Breast epithelium (tissue), 3 donors: ENCODE measurements at regions not wholly inside any gene's neighbourhood (a gene's known extent, or its start where the extent isn't known, plus 50 kb on each side); places are given as distances from the start of the nearest gene placed in this dataset.

ENCODE experiments used
- CTCF ChIP-seq, 3 donors: fragments of 450-650 bp; IDR thresholded peaks; one replicate each; pipeline ENCODE4 v1.5.1; 2016 to 2017; ENCODE audit warnings: antibody characterized with exemption in 3 of 3, mild to moderate bottlenecking in 3 of 3, moderate library complexity in 3 of 3
- POLR2A ChIP-seq: fragments of 450-650 bp; IDR thresholded peaks from one replicate; pipeline ENCODE4 v1.6.1; 2016; ENCODE audit warnings: antibody characterized with exemption, mild to moderate bottlenecking, moderate library complexity

- TF ChIP-seq POLR2A (no peak), CTCF (IDR thresholded peaks at IDR 0.05) (no peak)
These were observed 67.6 kb upstream of the FREM3 start for GRCh38 chr4:143768007-143768591.
